RWPE1 (cell line): ENCODE measurements at regions not wholly inside any gene's neighbourhood (a gene's known extent, or its start where the extent isn't known, plus 50 kb on each side); places are given as distances from the start of the nearest gene placed in this dataset.

Experiments
- CTCF ChIA-PET: fragments of 350-600 bp; sonication (Branson Sonifier 250); formaldehyde crosslinking; extraction: SDS; loops from one replicate; lab custom pipeline; 2021; lab: Yijun Ruan, JAX
- POLR2A ChIA-PET: fragments of 400-600 bp; formaldehyde crosslinking; extraction: SDS; loops from one replicate; lab custom pipeline; 2020; ENCODE audit warnings: antibody characterized with exemption; ENCODE audit not compliant: low non-redundant PET; lab: Yijun Ruan, JAX
- DNase-seq: peaks from one replicate; pipeline ENCODE4 v3.0.0; 2012; ENCODE audit warnings: low spot score
- H3K27ac ChIP-seq: fragments of 450-650 bp; 2 replicates; pipeline ENCODE4 v1.5.1; 2017
- TF ChIP-seq, protein P1 (sequence below): fragments of 450-650 bp; conservative IDR thresholded peaks from 2 replicates; pipeline ENCODE4 v1.5.1; 2017; ENCODE audit warnings: low read depth, mild to moderate bottlenecking

DNA sequence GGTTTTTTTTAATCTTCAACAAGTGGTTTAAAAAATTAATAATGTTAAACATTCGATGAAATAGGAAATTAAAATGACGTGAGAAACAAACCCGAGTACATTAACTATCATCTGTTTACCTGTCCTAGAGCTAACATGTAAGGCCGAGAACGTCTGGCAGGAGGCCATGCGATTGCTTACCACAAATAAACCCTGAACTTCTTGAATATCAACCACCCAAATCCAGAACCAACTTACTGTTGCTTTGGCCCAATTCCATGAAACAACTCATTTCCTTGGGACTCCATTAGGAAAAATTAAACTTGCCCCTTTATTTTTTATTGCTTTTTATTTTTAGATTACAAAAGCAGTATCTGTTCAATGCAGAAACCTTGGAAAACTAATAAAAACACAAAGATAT is 228.9 kb upstream of the IRS2 start:
- DNase-seq = peak; percentile 38
- no peak overlapping the region for H3K27ac ChIP-seq
- TF ChIP-seq, protein P1, sequence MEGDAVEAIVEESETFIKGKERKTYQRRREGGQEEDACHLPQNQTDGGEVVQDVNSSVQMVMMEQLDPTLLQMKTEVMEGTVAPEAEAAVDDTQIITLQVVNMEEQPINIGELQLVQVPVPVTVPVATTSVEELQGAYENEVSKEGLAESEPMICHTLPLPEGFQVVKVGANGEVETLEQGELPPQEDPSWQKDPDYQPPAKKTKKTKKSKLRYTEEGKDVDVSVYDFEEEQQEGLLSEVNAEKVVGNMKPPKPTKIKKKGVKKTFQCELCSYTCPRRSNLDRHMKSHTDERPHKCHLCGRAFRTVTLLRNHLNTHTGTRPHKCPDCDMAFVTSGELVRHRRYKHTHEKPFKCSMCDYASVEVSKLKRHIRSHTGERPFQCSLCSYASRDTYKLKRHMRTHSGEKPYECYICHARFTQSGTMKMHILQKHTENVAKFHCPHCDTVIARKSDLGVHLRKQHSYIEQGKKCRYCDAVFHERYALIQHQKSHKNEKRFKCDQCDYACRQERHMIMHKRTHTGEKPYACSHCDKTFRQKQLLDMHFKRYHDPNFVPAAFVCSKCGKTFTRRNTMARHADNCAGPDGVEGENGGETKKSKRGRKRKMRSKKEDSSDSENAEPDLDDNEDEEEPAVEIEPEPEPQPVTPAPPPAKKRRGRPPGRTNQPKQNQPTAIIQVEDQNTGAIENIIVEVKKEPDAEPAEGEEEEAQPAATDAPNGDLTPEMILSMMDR = no peak
- CTCF ChIA-PET = interaction anchor here (0.6 kb wide), 1 partner anchor 1657 kb away, joined by 3 read pairs; no protein-coding TSS in a partner anchor
- POLR2A ChIA-PET = no interaction called here

DNA sequence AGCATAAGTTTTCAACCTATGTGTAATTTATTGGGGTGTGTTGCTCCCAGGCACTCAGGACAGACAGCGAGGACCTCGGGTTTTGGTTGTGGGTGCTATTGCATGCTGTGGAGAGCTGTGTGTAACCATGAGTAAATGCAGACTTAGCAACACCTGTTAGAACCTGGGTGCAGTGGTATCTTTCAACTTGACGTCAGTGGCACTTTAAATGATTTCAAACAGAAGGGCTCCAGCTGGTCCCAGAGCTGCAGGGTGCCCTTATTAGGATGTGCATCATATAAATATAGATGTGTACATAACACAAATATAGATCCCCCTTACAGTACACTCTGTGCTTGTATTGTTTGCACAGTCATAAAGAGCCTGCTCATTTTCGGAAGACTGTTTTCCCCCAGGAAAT is 228.3 kb upstream of the IRS2 start:
- ChIA-PET CTCF (interaction anchor here (0.6 kb wide), 1 partner anchor 1656 kb away, joined by 3 read pairs; no protein-coding TSS in a partner anchor), POLR2A (no interaction called here)
- H3K27ac ChIP-seq = peak overlapping the region; percentile 47; the same call in 1 of the 2 replicates
- TF ChIP-seq, protein P1 = no peak
- peak; percentile 15 for DNase-seq

DNA sequence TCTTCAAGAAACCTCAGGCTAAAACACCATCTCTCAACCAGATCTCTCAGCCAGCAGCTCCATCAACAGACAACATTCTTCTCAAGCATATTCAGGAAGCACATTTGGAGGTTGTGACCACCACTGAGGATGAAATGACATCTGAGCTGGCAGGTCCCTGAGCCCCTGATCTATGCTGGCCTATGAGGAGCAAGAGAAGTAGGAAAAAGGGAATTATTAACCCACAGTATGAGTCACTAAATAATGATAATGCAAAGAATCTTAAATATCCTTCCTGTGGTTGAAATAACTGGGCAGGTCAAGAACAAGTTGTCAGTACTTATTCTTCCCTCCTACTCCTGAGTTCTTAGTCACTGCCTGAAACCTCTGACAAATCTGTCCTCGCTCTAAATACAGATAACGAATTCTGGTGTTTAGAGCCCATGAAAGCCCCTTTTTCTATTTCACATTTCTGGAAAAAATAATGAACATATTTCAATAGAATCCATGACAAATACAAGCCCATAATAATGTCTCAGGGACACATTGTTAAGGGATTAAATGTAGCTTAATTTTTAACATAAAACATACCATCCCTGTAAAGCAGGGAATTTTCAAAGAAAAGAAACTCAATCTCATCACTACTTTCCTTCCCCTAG is 225.8 kb upstream of the IRS2 start:
- H3K27ac ChIP-seq = peak overlapping the region; percentile 57; the same call in 1 of the 2 replicates
- ChIA-PET POLR2A (no interaction called here), CTCF (no interaction called here)
- TF ChIP-seq, protein P1 = no peak
- DNase-seq = peak; percentile 83

DNA sequence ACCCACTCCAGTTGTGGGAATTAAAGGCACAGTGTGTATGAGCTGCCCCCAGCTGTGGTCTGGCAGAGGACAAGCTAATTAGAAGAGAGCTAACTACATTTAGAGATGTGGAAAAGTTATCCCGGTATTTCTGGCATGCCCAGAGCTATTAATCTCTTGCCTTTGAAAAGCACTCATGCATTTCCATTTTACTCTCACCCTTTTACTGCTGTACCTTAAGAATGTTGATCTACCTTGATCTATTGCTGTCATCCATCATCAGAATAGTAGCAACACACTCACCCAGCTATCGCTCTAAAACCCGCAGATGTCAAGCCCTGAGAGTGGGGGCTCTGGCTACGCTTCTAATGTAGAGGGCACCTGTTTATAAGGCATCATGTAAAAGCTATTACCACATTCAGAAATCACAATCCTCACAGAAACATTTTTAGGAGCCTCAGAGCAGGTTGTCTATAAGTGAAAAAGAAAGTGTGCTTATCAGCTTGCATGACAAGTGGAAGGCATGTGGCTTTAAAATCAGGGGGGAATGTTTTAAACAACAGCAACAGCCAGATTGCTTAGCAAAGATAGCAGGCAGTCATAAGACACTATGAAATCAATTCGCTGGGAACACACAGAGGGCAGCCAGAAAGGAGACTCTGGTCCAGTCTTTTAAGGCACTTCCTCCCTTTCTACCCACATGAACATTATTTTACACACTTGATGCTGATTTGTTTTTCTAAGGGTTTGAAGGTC is 224.2 kb upstream of the IRS2 start:
- no peak overlapping the region for H3K27ac ChIP-seq
- DNase-seq = no peak
- POLR2A ChIA-PET = no interaction called here
- TF ChIP-seq, protein P1 = no peak
- CTCF ChIA-PET = interaction anchor here (0.6 to 1.0 kb wide), 2 partner anchors 121 to 225 kb away, joined by 3 to 4 read pairs; no protein-coding TSS in a partner anchor

DNA sequence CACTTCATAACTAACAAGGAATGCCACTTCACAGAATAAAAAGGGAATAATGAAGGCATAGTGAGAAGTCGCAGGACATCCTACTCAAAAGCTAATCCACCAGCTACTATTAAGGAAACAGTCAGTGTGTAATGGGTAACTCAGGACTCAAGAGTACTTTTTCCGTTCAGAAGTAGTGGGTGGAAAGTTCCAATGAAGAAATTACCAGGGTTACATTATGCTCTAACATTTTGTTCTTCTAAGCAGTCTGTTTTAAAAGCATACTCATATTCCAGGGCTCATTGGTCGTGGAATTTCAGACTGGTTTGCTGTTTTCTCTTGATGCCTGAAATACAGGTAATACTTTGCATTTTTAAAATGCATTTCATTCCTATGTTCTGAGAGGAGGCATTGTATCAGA is 222.4 kb upstream of the IRS2 start:
- TF ChIP-seq, protein P1 = no peak
- POLR2A ChIA-PET = no interaction called here
- no peak overlapping the region for H3K27ac ChIP-seq
- CTCF ChIA-PET = interaction anchor here (0.6 kb wide), 1 partner anchor 47 kb away, joined by 3 read pairs; no protein-coding TSS in a partner anchor
- DNase-seq = no peak

DNA sequence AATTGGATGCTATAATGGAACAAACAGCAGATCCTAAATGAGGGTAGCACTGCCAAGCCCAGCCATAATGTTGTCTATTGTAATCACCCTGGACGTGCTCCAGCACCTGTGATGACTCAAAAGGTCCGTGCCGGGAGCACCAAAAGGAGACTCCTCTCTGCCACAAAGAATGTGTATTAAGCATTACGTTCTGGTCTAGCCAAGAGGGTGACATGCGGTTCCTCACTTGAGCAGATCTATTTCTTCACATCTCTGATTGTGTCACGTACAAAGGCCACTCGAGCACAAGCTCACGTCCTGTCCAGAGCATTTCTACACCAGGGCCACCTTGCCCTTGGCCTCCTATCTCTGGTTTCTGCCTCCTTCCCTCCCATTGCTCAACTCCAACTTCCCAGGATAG is 219.9 kb upstream of the IRS2 start:
- peak; percentile 69 for DNase-seq
- POLR2A ChIA-PET = no interaction called here
- peak overlapping the region; percentile 83 for H3K27ac ChIP-seq
- CTCF ChIA-PET = no interaction called here
- TF ChIP-seq, protein P1 = no peak
